Stimulated activated naive CD4-positive, alpha-beta T cell (primary cell): ENCODE measurements at regions not wholly inside any gene's neighbourhood (a gene's known extent, or its start where the extent isn't known, plus 50 kb on each side); places are given as distances from the start of the nearest gene placed in this dataset.

Experiments used
- DNase-seq, 6 experiments: peaks; one replicate each; lab custom pipeline; 2025; lab: John Stamatoyannopoulos, UW

DNA sequence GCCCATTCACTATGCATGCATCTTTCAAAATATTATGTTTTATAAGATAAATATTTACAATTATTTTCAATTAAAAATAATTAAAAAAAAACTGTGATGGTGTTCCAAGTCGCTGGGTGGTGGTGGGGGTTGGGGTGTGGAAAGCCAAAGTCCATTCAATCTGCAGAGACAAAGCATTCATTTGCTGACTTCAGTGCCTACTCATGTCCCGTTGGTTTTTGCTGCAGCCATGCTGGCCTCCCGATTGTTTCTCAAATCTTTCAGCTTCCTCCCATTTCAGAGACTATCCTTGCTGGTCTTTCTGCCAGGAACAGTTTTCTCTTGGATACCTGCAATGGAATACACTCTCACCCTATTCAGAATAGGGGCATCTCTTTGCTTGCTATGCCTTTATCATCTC is 331.5 kb upstream of the NOVA1 start:
- DNase-seq, result no peak

DNA sequence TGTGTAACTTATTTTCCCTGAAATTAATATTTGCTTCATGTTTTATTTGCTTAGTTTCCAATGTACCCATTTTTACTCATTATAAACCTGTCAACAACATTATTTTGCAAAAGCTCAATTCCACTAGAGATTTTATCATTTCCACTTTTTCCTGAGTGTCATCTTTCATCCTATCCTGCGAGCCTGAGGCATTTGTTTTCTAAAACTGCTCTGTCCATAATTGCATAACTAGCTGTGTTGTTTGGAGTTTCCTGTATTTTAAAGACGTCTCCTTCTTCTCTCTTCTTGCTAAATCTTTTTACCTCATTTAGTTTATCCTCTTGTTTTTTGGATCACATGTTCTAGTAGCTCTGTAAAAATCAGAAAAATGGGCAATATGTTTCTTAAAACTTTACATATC is 332.7 kb upstream of the NOVA1 start:
- DNase-seq, result no peak

DNA sequence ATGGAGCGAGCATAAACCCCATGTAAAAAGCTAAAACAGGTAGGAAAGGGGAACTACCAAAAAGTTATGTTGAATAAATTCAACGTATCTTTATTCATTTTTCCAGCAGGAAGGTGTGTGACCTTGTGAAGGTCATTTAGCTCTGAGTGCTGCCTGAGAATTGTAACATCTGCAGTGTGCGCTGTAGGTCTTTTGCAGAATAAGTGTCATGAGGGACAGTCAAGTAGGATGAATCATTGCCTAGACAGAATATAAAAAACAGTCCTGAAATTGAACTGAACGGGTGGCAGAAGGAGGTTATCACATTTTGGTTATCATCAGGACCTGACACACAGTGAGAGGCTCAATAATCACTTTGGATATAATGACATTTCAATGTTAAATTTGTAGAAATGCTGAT is 334.8 kb upstream of the NOVA1 start:
- no peak for DNase-seq

DNA sequence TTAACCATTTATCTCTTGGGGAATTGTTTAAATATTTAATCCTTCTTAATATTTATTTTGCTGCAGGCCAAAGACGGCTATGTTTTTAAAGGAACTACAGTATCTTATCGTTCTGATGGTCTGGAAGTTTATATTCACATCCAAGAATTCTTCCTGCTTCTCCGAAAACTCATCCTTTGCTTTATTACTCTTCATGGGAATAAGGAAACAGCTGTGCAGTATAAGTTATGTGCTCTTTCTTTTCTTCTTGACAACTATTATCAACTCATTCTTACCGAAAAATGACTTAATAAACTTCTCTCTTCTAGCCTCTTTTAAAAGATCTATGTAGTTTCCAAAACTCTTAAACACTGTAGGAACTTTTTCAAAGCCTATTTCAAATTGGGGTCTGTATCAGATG is 335.6 kb upstream of the NOVA1 start:
- DNase-seq, result no peak

DNA sequence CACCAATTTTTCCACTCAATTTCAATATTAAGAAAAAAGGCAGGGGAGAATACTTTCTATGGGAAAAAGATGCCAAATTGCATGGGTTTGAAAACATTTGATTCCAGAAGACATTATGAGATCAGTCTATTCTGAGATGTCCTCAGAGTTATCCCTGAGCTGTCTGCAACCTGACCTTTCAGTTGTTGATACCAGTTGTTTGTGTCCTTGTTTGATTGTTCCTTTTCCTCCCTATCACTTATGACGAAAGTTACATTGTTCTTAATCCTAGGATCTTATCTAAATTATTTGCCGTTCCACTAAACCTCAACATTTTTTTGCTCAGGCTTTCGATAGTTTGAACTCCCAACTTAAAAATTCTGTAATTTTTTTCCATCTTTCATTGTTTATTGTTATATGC is 336.3 kb upstream of the NOVA1 start:
- no peak for DNase-seq

DNA sequence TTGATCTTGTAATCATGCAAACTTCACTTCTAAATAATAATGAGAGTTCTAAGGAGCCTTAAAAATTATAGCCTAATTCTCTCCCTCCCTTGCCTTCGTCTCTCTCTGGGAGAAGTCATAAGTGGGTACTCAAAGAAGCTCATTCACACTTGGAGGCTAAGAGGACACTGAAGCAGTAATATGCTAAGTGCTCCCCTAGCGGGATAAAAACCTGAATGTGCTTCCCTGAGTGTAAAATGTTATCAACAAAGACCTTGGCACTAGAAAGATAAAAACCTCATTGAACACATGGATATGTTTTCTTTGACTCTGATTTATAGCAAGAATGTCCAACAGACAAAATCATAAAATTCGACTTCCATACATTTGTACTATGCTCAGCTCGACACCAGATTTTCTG is 337.9 kb upstream of the NOVA1 start:
- DNase-seq, result no peak

DNA sequence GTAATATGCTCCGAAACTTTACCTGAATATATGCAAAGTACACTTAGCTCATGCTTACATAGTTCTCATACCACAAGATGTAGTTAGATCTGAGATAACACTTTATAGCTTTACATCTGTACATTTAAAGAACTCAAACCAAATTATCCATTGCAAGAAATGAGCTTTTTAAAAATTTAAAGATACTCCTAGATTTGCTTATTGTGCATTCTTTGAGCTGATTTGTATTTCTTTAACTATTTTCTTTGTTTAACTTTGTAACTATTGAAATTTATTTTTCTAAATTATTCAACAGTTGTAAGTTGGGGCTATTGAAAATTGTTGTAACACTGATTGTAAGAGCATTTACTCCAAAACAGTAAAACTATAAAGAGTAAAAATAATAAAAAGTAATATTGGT is 340.2 kb upstream of the NOVA1 start:
- DNase-seq, result no peak

DNA sequence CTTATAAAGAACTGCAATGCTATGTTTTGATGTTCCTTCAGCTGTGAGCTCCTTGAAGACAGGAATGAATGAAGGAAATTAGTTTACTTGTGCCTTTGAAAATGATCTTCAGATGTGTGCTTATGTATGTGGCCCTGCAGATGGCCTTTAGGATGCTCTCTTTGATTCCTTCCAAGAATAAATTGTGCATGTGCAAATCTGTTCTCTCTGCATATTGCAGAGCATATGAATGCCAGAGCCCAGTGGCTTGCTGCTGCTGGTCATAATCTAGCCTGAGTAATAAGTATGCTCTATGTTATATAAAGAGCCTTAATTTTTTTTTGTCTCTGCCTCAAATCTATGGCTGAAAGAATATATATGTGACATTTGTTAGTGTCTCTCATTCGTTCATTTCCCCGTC is 341.9 kb upstream of the NOVA1 start:
- DNase-seq, result no peak

DNA sequence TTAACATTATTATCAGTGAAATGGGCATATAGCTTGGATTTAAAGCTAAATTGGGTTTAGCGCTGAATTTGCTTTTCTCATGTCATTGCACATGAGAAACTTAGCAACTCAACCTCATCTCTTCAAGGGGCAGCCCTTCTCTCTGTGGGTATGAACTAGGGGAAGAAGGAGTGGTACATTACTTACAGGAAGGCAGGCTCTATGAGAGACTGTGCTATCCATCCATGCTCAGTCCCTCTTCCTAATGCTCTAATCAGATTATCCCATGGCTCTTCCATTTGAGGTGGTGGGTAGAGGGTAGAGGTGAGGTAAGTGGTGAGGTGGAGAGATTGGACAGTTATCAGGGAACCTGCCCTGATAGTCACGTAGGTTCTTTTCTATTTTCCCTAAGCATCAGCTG is 343.7 kb upstream of the NOVA1 start:
- DNase-seq, result no peak

DNA sequence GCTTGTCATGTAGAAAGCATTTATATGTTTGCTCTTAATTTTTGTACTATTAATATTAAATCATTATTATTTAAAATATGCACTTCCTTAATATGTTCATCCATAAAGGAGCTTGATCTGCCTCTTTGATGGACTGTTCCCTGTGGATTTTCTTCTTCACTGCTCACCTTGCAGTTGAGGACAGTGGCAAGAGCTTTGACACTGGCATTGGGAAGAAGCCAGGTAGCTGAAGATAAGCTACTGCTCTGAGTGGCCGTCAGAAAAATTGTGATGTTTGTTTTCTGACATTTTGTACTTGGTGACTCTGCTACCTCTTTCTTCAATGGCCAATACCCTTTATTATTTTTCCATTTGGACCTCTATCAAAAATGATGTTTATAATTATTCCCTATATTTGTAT is 349.4 kb upstream of the NOVA1 start:
- no peak for DNase-seq

DNA sequence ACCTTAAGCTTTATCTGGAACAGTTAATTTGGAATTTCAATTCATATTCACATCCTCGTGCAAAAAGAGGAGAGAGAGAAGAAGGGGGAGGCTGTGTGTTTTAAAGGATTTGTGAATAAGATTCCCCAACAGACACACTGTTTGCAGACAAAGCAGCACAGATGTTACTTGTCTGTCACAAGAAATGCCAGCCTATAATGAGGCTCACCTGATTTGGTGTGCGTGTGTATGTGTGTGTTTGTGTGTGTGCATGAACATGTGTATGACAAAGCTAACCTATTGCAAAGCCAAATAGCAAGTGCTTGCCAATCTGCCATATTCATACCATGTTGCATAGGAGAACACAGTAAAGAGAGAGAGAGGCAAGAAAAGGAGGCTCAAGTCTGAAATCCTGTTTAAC is 361.6 kb upstream of the NOVA1 start:
- no peak for DNase-seq

DNA sequence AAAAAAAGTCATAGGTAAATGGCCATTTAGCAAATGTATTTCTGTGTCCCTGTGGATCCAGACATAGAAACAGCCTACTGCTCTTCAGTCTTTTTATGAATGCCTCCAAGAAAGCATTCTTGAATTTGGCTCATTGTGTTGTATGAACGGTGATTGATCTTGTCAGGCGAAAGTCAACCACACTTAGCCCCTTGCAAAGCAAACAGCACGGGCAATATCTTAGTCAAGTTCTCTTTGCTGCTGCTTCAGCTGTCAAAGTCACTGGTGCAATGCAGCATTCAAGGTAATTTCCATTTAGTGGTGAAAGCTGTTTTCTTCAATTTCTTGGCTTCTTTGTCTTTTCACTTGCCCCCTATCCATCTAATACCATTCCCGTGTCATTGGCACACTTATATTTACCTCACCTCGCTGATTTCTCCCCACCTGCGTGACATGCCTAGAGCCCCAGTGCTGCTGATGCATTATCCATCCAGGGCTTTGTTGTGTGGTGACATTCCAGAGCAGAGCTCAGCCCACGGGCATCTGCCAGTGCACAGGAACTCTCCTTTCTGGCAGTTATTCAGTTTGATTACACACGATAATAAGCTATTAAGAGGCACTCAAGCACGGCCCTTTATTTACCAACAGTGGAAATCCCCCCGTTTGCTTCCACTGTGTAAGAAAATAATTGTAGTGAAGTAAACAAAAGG is 362.3 kb upstream of the NOVA1 start:
- no peak for DNase-seq

DNA sequence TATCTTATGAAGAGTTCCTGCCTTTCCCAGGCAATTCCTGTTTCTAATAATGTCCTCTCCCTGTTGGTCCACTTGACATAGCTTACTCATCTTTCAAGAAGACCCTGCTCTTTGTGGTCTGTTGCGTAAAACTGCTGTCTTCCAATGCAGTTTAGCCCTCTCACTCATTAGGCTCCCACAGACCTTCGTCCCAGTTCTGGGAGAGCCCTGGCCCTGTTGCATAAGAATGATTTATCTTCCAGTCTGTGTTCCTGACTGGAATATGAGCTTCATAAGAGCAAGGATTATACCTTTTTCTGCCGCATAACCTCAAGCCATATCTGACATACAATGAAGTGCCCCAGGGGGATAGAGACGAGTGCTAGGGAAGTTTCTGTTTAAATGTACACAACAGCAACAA is 365.9 kb upstream of the NOVA1 start:
- no peak for DNase-seq

DNA sequence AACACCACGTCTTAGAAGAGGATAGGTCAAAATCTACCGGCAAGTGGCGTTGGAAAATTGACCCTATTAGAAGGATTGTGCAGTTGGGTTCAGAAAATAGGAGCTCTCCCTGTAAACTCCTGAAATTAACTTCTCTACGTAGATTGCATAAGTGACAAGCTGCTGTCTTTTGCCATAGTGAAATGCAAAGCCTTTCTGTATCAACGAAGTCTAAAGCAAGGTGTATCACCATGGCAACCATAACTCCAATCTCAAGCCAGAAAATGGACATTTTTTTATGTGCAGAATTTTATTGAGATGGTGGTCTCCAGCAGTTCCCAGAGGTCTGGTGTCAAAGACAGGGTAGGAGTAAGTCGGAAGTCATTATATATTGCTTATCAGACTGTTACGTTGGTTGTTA is 367.7 kb upstream of the NOVA1 start:
- no peak for DNase-seq

DNA sequence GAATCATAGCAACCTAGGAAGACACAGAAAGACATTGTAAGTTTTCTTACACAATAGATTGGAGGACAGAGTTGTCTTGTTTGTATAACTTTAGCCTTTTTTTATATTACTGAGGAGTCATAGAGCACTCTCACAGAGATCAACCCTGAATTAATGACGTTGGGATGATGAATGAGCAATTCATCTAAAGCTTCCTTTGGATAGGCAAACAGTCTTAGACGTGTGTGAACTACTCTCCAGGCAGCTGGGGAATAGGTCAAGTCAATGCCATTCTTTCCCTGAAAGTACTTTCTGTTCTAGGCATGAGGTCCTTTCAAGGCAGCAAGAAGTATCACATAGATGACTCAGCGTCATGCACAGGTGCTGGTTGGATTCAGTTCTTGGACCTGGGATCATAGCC is 369.1 kb upstream of the NOVA1 start:
- no peak for DNase-seq

DNA sequence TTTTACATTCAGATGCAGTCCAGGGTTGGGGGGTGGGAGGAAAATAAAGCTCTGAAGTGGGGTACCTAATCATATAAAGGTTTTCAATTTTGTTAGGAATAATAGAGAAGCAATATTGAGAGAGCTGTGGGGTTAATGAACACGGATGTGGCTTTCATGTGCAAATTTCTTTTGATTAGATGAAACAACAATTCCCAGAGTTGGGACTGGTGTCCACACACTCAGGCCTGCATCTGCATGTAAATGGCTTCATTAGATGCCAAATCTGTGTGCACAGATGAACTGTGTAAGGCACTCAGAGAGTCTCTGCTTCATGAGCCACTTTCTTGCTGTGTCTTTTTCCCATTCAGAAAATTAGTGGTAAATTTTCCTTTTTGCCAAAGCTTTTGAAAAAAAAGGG is 377.1 kb upstream of the NOVA1 start:
- DNase-seq, result no peak

DNA sequence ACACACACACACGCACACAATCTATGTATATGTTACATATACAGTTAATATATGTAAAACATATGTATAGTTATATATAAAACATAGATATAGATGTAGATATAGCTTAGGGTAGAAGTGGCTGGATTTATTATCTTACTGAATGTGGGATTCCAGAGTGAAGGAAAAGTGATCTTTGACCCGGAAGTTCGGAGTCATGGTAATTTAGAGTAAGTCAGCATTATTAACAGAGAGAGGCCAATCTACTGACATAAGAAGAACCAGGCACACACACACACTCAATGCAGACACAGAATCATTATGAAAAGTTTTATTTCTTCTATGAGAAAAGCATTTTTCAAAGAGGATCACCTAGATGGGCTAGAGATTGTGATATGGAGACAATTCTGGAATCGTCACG is 384.2 kb upstream of the NOVA1 start:
- no peak for DNase-seq

DNA sequence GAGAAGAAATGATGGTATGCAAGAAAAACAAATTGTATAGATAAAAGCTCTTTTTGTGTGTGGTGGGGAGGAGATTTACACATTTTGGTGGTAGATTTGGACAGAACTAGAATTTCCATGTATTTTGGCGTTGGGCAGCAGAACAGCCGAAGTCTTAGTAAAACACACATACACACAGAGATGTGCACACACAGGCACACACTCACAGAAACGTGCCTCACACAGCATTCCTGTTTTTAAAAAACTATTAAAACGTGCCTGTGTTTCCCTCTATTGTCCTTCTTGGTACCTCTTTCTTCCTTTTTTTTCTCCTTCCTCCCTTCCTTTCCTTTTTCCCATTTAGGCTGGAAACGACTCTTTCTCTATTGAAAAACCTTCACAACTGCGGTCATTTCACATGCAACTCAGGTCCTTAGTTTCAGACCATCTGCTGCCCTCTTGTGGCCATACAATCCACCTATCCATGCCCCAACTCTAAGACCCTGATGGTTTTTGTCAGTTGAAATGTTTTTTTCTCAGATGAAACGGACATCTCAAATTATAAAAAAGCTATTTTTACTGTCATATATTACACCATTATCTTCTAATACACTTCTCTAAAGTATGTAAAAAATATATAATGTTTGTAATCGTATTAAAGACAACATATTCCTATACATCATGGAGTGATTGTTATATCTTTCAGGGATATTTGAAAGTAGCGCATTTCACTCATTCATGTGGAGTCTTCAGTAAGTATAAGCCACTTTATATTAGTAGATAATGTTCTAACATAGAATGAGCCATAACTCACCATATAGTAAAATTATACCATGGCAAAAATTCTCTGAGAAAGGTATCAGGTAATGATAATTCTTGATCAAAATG is 386.7 kb upstream of the NOVA1 start:
- no peak for DNase-seq

DNA sequence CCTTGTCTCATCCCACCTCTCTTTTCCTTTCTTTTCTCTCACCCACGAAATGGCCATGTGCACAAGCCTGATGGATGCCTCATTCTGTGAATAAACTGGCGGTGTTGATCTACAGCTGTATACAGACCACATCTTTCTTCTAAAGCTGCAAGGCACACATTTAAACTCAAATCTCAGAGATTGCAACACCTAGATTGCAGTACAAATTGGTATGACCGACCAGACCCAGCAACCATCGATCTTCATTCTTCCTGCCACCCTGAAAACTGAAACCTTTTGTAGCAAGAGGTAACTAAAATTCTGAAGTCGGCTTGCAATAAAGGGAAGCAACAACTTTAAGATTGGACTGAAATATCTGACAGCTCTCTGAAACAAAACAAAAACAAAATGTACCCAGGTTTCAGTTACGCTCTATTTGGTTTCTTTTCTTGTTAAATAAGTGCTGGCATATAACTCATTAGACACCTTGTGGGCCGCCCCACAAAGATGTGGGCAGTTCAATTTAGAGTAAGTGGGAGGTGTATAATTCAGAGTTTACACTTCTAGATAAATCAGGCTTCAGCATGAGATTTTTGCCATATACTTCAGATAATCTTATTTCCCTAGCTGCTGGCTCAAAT is 390.0 kb upstream of the NOVA1 start:
- DNase-seq, result no peak

DNA sequence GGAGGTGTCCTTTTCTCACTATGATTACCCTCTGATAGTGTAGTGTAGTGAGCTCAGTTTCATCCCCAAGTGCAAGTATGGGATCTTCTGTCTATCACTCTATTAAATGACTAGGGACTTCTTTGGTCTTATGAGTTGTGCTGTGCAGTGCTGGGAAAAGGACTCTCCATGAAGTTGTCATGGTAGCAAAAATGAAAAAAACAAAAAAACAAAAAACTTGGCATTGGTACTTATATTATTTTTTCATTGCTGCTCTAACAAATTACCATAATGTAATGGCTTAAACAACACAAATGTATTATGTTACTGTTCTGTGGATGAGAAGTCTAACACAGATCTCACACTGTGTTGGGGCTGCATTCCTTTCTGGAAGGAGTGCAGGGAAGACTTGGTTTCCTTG is 393.1 kb upstream of the NOVA1 start:
- no peak for DNase-seq

DNA sequence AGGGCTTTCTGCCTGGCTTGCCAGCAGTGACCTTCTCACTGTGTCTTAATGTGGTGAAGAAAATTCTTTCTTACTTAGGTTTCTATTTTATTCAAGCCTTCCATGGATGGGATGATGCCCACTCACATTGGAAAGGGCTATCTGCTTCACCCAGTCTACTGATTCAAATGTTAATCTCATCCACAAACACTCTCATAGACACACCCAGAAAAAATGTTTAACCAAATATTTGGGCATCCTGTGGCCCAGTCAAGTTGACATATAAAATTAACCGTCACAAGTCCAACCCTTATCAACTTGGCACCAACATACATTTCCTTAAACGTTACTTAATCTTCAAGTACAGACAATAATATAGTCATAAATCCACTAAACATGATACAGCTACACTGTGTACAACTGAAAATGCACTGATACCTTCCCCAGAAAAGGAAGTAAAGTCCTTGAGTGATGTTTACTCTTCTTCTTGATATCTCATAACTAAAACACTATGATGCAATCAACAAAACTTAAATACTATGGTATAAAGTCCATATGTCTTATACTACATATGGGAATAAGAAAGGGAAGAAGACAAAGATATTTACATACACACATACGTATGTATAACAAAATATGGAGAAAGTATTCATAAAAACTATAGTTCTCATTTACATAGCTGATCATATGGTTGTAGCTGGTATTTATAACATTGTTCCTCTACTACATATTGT is 394.7 kb upstream of the NOVA1 start:
- DNase-seq, result no peak

DNA sequence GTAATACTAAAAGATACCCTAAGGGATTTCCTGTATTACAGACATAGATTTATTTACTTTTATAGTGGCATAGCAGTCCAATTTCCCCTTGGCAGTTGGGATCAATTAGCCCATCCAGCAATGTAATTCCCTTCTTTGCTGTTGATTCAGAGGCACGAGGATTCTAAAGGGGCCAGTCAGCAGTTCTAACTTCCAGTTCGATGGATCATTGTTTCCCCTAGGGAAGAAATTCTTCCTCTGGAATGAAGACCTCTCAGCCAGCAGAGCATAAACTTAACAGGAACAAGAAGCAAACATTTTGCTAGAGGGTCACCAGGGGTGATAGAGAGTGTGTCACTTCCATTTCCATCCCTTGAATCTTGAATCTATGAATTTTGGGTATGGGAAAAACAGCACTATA is 395.7 kb upstream of the NOVA1 start:
- no peak for DNase-seq

DNA sequence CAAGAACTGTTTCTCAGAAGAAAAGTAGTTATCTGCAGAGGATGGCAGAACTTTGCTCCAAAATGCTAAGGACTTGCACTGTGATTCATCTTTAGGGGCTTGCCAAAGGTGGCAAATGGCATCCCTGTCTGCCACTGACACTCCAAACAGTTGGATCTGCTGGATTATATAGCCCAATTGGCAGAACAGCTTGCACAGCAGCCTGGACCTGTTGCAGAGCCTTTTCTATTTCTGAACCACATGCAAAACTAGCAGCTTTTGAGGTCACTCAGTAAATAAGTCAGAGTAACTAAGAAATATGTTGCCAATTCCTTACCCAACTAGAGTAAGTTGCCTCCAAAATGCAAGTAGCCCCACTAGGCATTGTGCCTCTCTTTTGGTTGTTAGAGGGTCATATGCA is 397.5 kb upstream of the NOVA1 start:
- no peak for DNase-seq
